ENCODE measurements at regions not wholly inside any gene's neighbourhood (a gene's known extent, or its start where the extent isn't known, plus 50 kb on each side); places are given as distances from the start of the nearest gene placed in this dataset.

DNA sequence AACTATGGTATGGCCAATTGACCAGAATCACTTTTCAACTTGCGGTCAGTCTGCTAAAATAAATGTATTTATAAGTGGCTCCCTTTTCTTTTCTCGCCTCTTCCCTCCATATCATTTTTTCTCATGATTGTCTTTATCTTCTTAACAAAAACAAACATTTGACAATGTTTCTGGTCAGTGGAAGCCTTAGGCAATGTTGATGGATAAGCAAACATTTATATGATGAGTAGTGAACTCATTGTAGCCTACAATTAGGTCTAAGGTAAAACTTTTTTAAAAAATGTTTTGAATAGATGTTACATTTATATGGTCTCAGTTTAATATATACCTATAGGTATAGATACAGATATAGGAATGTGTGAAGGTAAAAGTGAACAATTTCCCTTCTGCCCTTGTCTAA, 355.4 kb downstream of the MFSD1 start:
- H3K4me3 ChIP-seq: no peak overlapping the region
- Mint-ChIP-seq H3K4me1 (peaks cover 4% of the 10 kb centered on the region; the same call in 1 of the 3 replicates), H3K36me3 (ENCODE audit: low read depth) (no peaks in the 10 kb centered on the region), H3K27me3 (ENCODE audit: insufficient read depth, low read depth, poor library complexity) (no peaks in the 10 kb centered on the region), H3K9me3 (peaks cover 3% of the 10 kb centered on the region; the same call in 1 of the 3 replicates), H3K4me3 (no peak overlapping the region), H3K27ac (no peak overlapping the region)
- H3K4me1 ChIP-seq (ENCODE audit: insufficient read depth): no peaks in the 10 kb centered on the region
- H3K36me3 ChIP-seq (ENCODE audit: insufficient read depth): no peaks in the 10 kb centered on the region
- no peak overlapping the region for H3K4me2 ChIP-seq
- no peak for TF ChIP-seq ZNF114 (CRISPR knock-in tag; IDR thresholded peaks at IDR 0.05)
- TF ChIP-seq, protein P1, sequence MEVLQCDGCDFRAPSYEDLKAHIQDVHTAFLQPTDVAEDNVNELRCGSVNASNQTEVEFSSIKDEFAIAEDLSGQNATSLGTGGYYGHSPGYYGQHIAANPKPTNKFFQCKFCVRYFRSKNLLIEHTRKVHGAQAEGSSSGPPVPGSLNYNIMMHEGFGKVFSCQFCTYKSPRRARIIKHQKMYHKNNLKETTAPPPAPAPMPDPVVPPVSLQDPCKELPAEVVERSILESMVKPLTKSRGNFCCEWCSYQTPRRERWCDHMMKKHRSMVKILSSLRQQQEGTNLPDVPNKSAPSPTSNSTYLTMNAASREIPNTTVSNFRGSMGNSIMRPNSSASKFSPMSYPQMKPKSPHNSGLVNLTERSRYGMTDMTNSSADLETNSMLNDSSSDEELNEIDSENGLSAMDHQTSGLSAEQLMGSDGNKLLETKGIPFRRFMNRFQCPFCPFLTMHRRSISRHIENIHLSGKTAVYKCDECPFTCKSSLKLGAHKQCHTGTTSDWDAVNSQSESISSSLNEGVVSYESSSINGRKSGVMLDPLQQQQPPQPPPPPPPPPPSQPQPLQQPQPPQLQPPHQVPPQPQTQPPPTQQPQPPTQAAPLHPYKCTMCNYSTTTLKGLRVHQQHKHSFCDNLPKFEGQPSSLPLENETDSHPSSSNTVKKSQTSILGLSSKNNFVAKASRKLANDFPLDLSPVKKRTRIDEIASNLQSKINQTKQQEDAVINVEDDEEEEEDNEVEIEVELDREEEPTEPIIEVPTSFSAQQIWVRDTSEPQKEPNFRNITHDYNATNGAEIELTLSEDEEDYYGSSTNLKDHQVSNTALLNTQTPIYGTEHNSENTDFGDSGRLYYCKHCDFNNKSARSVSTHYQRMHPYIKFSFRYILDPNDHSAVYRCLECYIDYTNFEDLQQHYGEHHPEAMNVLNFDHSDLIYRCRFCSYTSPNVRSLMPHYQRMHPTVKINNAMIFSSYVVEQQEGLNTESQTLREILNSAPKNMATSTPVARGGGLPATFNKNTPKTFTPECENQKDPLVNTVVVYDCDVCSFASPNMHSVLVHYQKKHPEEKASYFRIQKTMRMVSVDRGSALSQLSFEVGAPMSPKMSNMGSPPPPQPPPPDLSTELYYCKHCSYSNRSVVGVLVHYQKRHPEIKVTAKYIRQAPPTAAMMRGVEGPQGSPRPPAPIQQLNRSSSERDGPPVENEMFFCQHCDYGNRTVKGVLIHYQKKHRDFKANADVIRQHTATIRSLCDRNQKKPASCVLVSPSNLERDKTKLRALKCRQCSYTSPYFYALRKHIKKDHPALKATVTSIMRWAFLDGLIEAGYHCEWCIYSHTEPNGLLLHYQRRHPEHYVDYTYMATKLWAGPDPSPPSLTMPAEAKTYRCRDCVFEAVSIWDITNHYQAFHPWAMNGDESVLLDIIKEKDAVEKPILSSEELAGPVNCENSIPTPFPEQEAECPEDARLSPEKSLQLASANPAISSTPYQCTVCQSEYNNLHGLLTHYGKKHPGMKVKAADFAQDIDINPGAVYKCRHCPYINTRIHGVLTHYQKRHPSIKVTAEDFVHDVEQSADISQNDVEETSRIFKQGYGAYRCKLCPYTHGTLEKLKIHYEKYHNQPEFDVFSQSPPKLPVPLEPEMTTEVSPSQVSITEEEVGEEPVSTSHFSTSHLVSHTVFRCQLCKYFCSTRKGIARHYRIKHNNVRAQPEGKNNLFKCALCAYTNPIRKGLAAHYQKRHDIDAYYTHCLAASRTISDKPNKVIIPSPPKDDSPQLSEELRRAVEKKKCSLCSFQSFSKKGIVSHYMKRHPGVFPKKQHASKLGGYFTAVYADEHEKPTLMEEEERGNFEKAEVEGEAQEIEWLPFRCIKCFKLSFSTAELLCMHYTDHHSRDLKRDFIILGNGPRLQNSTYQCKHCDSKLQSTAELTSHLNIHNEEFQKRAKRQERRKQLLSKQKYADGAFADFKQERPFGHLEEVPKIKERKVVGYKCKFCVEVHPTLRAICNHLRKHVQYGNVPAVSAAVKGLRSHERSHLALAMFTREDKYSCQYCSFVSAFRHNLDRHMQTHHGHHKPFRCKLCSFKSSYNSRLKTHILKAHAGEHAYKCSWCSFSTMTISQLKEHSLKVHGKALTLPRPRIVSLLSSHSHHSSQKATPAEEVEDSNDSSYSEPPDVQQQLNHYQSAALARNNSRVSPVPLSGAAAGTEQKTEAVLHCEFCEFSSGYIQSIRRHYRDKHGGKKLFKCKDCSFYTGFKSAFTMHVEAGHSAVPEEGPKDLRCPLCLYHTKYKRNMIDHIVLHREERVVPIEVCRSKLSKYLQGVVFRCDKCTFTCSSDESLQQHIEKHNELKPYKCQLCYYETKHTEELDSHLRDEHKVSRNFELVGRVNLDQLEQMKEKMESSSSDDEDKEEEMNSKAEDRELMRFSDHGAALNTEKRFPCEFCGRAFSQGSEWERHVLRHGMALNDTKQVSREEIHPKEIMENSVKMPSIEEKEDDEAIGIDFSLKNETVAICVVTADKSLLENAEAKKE (CRISPR knock-in tag; IDR thresholded peaks at IDR 0.05): no peak
- H4K20me1 ChIP-seq (replicated peaks; ENCODE audit: insufficient read depth): no peaks in the 10 kb centered on the region
- H2AFZ ChIP-seq: no peak overlapping the region
- H3K27me3 ChIP-seq (ENCODE audit: insufficient read depth): no peaks in the 10 kb centered on the region
- ATAC-seq (no peak), DNase-seq (ENCODE audit: low spot score) (no peak)
- H3K9me2 ChIP-seq (ENCODE audit: insufficient read depth): 0 out of 2 replicates have a peak, but pooled peaks cover 6% of the 10 kb centered on the region
- H3F3A ChIP-seq (replicated peaks; ENCODE audit: low read depth): no peaks in the 10 kb centered on the region
- no peaks in the 10 kb centered on the region for H3K79me2 ChIP-seq (replicated peaks; ENCODE audit: insufficient read depth)
- no peak overlapping the region for H3K27ac ChIP-seq (ENCODE audit: low read depth)

DNA sequence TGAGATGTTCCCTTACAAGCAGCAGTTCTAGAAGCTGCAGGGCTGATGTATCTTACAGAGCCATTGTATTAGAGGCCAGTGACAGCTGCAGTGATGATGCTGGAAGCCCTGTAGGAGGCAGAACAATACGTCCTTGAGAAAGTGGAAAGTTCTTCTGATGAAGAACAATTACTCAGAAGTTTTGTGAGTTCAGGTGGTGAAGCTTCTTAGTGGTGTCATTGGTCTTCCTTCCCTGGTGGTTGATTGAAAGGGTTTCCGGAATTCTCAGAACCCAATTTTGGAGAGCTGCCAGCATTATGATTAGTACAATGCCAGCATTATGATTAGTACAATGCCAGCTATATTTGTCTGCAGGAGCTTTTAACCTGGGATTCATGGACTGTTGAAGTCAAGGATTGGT, 356.4 kb downstream of the MFSD1 start:
- no peaks in the 10 kb centered on the region for H3K79me2 ChIP-seq (replicated peaks; ENCODE audit: insufficient read depth)
- Mint-ChIP-seq H3K27me3 (ENCODE audit: insufficient read depth, low read depth, poor library complexity) (no peaks in the 10 kb centered on the region), H3K9me3 (peaks cover 3% of the 10 kb centered on the region; the same call in 1 of the 3 replicates), H3K36me3 (ENCODE audit: low read depth) (no peaks in the 10 kb centered on the region), H3K27ac (no peak overlapping the region), H3K4me3 (no peak overlapping the region), H3K4me1 (peaks cover 4% of the 10 kb centered on the region; the same call in 1 of the 3 replicates)
- H3F3A ChIP-seq (replicated peaks; ENCODE audit: low read depth): no peaks in the 10 kb centered on the region
- H3K4me1 ChIP-seq (ENCODE audit: insufficient read depth): no peaks in the 10 kb centered on the region
- no peaks in the 10 kb centered on the region for H3K36me3 ChIP-seq (ENCODE audit: insufficient read depth)
- no peaks in the 10 kb centered on the region for H3K27me3 ChIP-seq (ENCODE audit: insufficient read depth)
- no peak overlapping the region for H2AFZ ChIP-seq
- H3K4me2 ChIP-seq: no peak overlapping the region
- 0 out of 2 replicates have a peak, but pooled peaks cover 6% of the 10 kb centered on the region for H3K9me2 ChIP-seq (ENCODE audit: insufficient read depth)
- no peak overlapping the region for H3K27ac ChIP-seq (ENCODE audit: low read depth)
- ATAC-seq: peak; percentile 26; the same call in 1 of the 3 replicates
- TF ChIP-seq ETS1 (IDR thresholded peaks at IDR 0.05) (no peak), JUNB (IDR thresholded peaks at IDR 0.05; ENCODE audit: unreplicated experiment) (no peak), CTCF (conservative IDR thresholded peaks at IDR 0.05; ENCODE audit: low read depth in 2 of 2) (peak; percentile 17 to 18; a peak in 2 of 4 replicates), POLR2AphosphoS5 (IDR thresholded peaks at IDR 0.05; ENCODE audit: low read depth) (no peak)
- TF ChIP-seq, protein P2, sequence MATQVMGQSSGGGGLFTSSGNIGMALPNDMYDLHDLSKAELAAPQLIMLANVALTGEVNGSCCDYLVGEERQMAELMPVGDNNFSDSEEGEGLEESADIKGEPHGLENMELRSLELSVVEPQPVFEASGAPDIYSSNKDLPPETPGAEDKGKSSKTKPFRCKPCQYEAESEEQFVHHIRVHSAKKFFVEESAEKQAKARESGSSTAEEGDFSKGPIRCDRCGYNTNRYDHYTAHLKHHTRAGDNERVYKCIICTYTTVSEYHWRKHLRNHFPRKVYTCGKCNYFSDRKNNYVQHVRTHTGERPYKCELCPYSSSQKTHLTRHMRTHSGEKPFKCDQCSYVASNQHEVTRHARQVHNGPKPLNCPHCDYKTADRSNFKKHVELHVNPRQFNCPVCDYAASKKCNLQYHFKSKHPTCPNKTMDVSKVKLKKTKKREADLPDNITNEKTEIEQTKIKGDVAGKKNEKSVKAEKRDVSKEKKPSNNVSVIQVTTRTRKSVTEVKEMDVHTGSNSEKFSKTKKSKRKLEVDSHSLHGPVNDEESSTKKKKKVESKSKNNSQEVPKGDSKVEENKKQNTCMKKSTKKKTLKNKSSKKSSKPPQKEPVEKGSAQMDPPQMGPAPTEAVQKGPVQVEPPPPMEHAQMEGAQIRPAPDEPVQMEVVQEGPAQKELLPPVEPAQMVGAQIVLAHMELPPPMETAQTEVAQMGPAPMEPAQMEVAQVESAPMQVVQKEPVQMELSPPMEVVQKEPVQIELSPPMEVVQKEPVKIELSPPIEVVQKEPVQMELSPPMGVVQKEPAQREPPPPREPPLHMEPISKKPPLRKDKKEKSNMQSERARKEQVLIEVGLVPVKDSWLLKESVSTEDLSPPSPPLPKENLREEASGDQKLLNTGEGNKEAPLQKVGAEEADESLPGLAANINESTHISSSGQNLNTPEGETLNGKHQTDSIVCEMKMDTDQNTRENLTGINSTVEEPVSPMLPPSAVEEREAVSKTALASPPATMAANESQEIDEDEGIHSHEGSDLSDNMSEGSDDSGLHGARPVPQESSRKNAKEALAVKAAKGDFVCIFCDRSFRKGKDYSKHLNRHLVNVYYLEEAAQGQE (IDR thresholded peaks at IDR 0.05; ENCODE audit: unreplicated experiment): no peak
- DNase-seq (ENCODE audit: low spot score): peak; percentile 27
- no peaks in the 10 kb centered on the region for H4K20me1 ChIP-seq (replicated peaks; ENCODE audit: insufficient read depth)
- no peak overlapping the region for H3K4me3 ChIP-seq
